HS-5 (cell line): ENCODE measurements at regions not wholly inside any gene's neighbourhood (a gene's known extent, or its start where the extent isn't known, plus 50 kb on each side); places are given as distances from the start of the nearest gene placed in this dataset.
"Not testable (repeated sequence)": the region's sequence is repeated elsewhere in the genome, so short reads cannot be mapped to it uniquely, and the experiment has no call there.

Source experiments
- DNase-seq: peaks from one replicate; pipeline ENCODE4 v3.0.0-alpha.2; 2012; ENCODE audit warnings: low read depth

- DNase-seq = no peak
Measured at GRCh38 chr3:135558150-135558783, 407.3 kb upstream of the PPP2R3A start.

GRCh38 chr3:135558906-135559305, 406.6 kb upstream of the PPP2R3A start:
- no peak for DNase-seq

- DNase-seq = no peak
Measured at GRCh38 chr3:135559802-135560201, 405.7 kb upstream of the PPP2R3A start.

- DNase-seq = no peak
Measured at GRCh38 chr3:135560847-135561246, 404.7 kb upstream of the PPP2R3A start.

- DNase-seq = no peak
Measured at GRCh38 chr3:135564696-135565095, 400.8 kb upstream of the PPP2R3A start.

GRCh38 chr3:135565546-135565945, 400.0 kb upstream of the PPP2R3A start:
- peak; percentile 2 for DNase-seq

GRCh38 chr3:135567223-135567622, 398.3 kb upstream of the PPP2R3A start:
- DNase-seq = no peak

GRCh38 chr3:135576751-135577150, 388.8 kb upstream of the PPP2R3A start:
- no peak for DNase-seq

GRCh38 chr3:135581806-135582205, 383.7 kb upstream of the PPP2R3A start:
- DNase-seq = no peak

GRCh38 chr3:135582800-135583199, 382.7 kb upstream of the PPP2R3A start:
- DNase-seq = no peak

GRCh38 chr3:135596563-135596962, 369.0 kb upstream of the PPP2R3A start:
- DNase-seq = no peak

GRCh38 chr3:135597855-135598254, 367.7 kb upstream of the PPP2R3A start:
- no peak for DNase-seq

GRCh38 chr3:135598597-135598996, 366.9 kb upstream of the PPP2R3A start:
- DNase-seq = no peak

GRCh38 chr3:135604512-135604911, 361.0 kb upstream of the PPP2R3A start:
- not testable (repeated sequence) for DNase-seq

- no peak for DNase-seq
Measured at GRCh38 chr3:135618123-135618522, 347.4 kb upstream of the PPP2R3A start.

GRCh38 chr3:135621184-135621920, 344.2 kb upstream of the PPP2R3A start:
- no peak for DNase-seq

- DNase-seq = no peak
Measured at GRCh38 chr3:135622215-135622614, 343.3 kb upstream of the PPP2R3A start.

- no peak for DNase-seq
Measured at GRCh38 chr3:135622656-135623055, 342.9 kb upstream of the PPP2R3A start.

- DNase-seq = no peak
Measured at GRCh38 chr3:135623558-135623957, 342.0 kb upstream of the PPP2R3A start.

GRCh38 chr3:135627057-135627456, 338.5 kb upstream of the PPP2R3A start:
- no peak for DNase-seq

- no peak for DNase-seq
Measured at GRCh38 chr3:135629701-135630408, 335.7 kb upstream of the PPP2R3A start.

GRCh38 chr3:135632556-135633065, 332.9 kb upstream of the PPP2R3A start:
- DNase-seq = no peak

- no peak for DNase-seq
Measured at GRCh38 chr3:135633078-135633477, 332.4 kb upstream of the PPP2R3A start.
